GM12891 (cell line): ENCODE measurements at regions not wholly inside any gene's neighbourhood (a gene's known extent, or its start where the extent isn't known, plus 50 kb on each side); places are given as distances from the start of the nearest gene placed in this dataset.

Source experiments
- DNase-seq: peaks from one replicate; pipeline ENCODE4 v3.0.0; 2011; ENCODE audit warnings: low spot score; ENCODE audit not compliant: insufficient read length
- FAIRE-seq: peaks from 2 replicates; lab custom pipeline; 2011; peaks lifted over from hg19 to GRCh38; lab: Jason Lieb, UNC
- PAX5 ChIP-seq: IDR thresholded peaks from 2 replicates; pipeline ENCODE4 v1.6.1; 2011; ENCODE audit warnings: low read length, moderate library complexity, mild to moderate bottlenecking; ENCODE audit not compliant: insufficient read depth, severe bottlenecking
- POLR2A ChIP-seq: IDR thresholded peaks from 2 replicates; pipeline ENCODE4 v1.6.1; 2011; ENCODE audit warnings: low read depth, low read length, control low read depth
- POLR2AphosphoS5 ChIP-seq: IDR thresholded peaks from 2 replicates; pipeline ENCODE4 v1.6.1; 2011; ENCODE audit warnings: low read depth, low read length, control low read depth
- POU2F2 ChIP-seq: IDR thresholded peaks from 2 replicates; pipeline ENCODE4 v1.6.1; 2011; ENCODE audit warnings: low read depth, mild to moderate bottlenecking, control low read depth, low read length, moderate library complexity
- SPI1 ChIP-seq: IDR thresholded peaks from 2 replicates; pipeline ENCODE4 v1.6.1; 2011; ENCODE audit warnings: low read depth, low read length, control low read depth
- TAF1 ChIP-seq: IDR thresholded peaks from 2 replicates; pipeline ENCODE4 v1.6.1; 2011; ENCODE audit warnings: low read depth, low read length, control low read depth

DNA sequence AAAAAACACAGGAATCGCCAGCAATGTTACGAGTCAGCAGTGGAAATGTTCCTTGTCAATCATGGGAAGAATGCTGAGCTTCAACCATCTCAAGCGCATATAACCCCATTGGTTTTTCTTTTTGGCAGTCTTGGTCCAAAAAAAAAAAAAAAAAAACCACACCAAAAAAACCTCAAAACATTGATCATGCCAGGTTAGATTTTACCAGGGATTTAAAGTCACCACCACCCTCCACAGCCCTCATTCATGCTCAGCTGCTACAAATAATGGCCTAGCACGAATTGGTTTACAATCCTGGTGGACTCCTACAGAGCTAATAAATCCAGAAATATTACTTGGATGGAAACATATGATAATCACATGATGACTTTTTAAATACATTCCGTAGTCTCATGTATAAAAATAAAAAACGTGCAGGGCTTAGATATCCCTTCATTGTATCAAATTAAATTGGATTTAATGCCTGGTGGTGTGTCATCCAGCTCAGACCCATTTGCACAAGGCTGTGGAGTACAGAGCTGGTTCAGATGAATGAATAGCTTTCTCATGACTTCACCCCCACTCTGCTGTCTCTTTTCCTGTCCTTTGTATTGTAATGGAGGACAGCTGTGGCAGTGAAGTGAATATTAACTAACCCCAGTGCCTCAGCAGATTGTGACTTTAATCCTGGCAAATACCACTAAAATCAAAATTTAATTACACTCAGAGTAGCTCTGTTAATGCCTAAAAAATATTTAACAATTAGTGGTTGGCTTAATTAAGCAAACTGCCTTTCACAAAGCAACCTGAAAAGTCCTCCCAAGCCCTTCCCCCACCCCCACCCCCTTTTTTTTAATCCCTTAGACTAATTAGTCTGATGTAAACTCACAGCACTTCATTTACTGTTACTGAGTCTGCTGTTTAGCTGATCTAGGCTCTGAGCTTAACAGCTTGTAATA lies 626.5 kb upstream of the ZNF608 start:
- TF ChIP-seq POLR2A = no peak
- no peak for TF ChIP-seq PAX5
- TF ChIP-seq POU2F2 = no peak
- TF ChIP-seq SPI1 = no peak
- TF ChIP-seq POLR2AphosphoS5 = no peak
- TF ChIP-seq TAF1 = no peak
- DNase-seq (no peak), FAIRE-seq (no peak)

GRCh38 chr5:125375143-125375542 lies 628.7 kb upstream of the ZNF608 start:
- no peak for TF ChIP-seq POLR2AphosphoS5
- no peak for TF ChIP-seq PAX5
- TF ChIP-seq POU2F2 = no peak
- no peak for TF ChIP-seq SPI1
- TF ChIP-seq TAF1 = no peak
- no peak for TF ChIP-seq POLR2A
- DNase-seq (no peak), FAIRE-seq (no peak)

DNA sequence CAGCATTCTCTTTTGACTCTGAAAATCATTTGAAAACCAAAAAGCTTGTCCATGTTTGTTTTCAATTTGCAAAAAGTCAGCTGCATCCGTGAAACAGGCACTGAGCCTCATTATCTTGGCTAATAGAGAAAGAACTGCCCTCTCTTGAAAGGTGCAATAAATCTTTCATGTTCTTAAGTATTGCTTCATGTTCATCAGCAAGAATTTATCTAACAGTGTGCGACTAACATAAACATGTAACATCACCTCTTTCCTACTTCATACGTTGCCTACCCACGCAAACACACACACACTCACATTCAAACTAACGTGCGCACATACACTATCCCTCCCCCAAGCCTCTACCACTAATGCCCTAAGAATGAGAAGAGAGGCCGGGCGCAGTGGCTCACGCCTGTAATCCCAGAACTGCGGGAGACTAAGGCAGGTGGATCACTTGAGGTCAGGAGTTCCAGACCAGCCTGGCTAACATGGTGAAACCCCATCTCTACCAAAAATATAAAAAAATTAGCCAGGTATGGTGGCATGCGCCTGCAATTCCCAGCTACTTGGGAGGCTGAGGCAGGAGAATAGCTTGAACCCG lies 629.7 kb upstream of the ZNF608 start:
- TF ChIP-seq PAX5 (no peak), POLR2AphosphoS5 (no peak), POU2F2 (no peak), SPI1 (no peak), TAF1 (no peak), POLR2A (no peak)
- FAIRE-seq = no peak
- no peak for DNase-seq

GRCh38 chr5:125377141-125377540 lies 630.7 kb upstream of the ZNF608 start:
- DNase-seq = no peak
- TF ChIP-seq PAX5 (no peak), POU2F2 (no peak), SPI1 (no peak), POLR2AphosphoS5 (no peak), TAF1 (no peak), POLR2A (no peak)
- peak; percentile 69 for FAIRE-seq

- DNase-seq (no peak), FAIRE-seq (no peak)
- TF ChIP-seq TAF1 (no peak), SPI1 (no peak), POLR2AphosphoS5 (no peak), POLR2A (no peak), POU2F2 (no peak), PAX5 (no peak)
These were observed 634.9 kb upstream of the ZNF608 start for GRCh38 chr5:125381290-125381689.

DNA sequence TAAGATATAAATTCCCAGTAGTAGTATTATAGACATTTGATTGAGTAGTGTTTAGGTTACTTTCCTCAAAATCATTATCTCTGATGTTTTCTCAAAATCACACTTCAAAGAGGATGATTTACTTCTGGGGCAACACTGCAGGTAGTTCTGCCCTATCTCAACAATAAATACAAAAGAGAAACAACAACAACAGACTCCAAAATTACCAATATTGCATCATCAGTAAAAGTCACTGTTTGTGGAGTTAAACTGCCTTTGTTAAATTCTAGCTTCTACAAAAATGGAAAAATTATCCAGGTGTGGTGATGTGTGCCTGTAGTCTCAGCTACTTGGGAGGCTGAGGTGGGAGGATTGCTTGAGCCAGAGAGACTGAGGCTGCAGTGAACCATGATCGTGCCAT lies 637.6 kb upstream of the ZNF608 start:
- no peak for FAIRE-seq
- DNase-seq = no peak
- no peak for TF ChIP-seq POLR2AphosphoS5

DNA sequence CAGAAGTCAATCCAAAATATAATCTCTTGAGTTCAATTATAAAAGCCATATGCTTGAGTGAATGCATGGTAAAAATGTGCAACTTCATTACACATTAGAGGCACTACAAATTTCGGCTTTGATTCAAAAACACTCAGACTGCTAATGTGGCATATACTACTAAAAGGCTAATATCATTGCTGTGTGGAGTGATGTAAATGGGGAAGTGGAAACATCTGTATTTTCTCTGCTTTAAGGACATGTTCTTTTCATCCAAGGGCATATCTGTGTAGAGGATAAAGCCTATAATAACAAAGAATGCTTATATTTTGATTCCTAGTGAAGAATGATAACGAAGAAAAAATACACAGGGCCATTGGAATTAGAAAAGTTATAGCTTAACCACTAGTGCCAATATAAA lies 643.9 kb upstream of the ZNF608 start:
- DNase-seq = no peak
- peak; percentile 70 for FAIRE-seq
- TF ChIP-seq SPI1 = peak; percentile 50; the same call in 1 of the 2 replicates
- TF ChIP-seq POLR2A = no peak

DNA sequence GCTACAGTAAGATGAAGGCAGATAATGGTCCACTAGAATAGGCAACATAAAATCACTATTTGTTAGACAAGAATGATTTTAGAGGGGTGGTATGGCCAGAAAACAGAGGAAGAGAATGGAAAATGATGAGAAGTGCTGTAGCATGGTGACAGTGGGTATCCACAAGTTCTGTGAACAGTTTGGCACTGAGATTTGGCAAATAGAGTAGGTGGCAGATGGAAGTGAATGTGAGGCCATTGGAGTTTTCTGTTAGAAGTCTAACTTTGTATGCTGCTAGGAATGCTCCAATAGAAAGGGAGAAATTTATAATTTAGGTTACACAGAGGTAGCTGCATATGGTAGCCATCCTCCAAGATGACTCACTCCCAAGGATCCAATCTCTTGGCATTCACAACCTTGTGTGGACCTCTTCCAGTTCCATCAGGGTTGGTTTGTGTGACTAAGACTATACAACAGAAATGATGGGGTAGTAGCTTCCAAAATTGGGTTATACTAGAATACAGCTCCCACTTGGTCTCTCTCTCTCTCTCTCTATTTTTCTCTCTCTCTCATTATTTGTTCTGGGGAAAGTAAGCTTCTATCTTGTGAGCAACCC lies 646.9 kb upstream of the ZNF608 start:
- FAIRE-seq (no peak), DNase-seq (no peak)
- no peak for TF ChIP-seq TAF1
- no peak for TF ChIP-seq POLR2AphosphoS5
- no peak for TF ChIP-seq SPI1
- no peak for TF ChIP-seq POLR2A
- TF ChIP-seq POU2F2 = no peak
- no peak for TF ChIP-seq PAX5

- no peak for TF ChIP-seq POLR2A
- no peak for TF ChIP-seq POU2F2
- no peak for TF ChIP-seq PAX5
- TF ChIP-seq SPI1 = no peak
- TF ChIP-seq TAF1 = no peak
- TF ChIP-seq POLR2AphosphoS5 = no peak
- DNase-seq (no peak), FAIRE-seq (no peak)
These were observed 648.3 kb upstream of the ZNF608 start for GRCh38 chr5:125394661-125395280.
